Dermis blood vessel endothelial cell (primary cell): ENCODE measurements at regions not wholly inside any gene's neighbourhood (a gene's known extent, or its start where the extent isn't known, plus 50 kb on each side); places are given as distances from the start of the nearest gene placed in this dataset.

Experiments used
- DNase-seq: peaks from one replicate; pipeline ENCODE4 v3.0.0; 2010

GRCh38 chr1:109826446-109826845, 62.7 kb upstream of the EPS8L3 start:
- no peak for DNase-seq

GRCh38 chr1:109824349-109825115, 60.8 kb upstream of the EPS8L3 start:
- no peak for DNase-seq

DNA sequence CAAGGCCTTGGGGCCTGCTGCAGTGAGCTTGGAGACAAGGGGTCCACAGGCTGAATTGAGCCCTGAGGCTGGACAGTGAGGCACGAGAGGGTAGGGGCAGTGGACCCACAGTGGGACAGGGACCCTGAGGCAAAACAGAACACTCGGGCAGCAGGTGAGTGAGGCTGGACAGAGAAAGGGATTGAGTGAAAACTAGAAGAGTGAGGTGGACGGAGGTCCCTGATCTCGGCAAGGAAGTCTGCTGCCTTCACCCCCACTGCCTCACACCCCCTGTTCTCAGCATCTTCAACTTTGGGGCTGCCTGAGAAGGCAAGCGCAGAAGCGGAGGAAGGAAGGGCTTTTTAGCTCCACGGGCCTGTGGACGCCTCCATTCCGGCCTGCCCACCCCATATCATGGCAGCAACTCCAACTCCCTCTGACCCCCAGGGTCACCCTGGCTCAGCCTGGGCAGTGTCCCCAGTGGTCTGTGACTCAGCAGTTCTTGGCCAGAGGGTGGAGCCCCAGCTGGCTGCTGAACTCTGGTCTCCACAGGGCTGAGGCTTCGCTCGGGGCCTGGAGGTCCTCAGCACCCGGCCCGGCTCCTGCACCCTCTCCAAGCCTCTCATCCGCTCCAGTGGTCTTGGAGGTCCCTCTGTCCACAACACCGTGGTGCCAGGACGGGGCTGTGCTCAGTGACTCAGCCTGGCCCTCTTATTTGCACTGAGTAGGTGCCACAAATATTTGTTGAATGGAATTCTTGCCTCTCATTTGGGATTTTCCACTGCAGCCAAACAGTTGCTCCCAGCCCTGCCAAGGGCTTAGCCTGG, 60.0 kb upstream of the EPS8L3 start:
- peak; percentile 22 for DNase-seq

- no peak for DNase-seq
Observed at GRCh38 chr1:109822749-109823542, 59.2 kb upstream of the EPS8L3 start.

DNA sequence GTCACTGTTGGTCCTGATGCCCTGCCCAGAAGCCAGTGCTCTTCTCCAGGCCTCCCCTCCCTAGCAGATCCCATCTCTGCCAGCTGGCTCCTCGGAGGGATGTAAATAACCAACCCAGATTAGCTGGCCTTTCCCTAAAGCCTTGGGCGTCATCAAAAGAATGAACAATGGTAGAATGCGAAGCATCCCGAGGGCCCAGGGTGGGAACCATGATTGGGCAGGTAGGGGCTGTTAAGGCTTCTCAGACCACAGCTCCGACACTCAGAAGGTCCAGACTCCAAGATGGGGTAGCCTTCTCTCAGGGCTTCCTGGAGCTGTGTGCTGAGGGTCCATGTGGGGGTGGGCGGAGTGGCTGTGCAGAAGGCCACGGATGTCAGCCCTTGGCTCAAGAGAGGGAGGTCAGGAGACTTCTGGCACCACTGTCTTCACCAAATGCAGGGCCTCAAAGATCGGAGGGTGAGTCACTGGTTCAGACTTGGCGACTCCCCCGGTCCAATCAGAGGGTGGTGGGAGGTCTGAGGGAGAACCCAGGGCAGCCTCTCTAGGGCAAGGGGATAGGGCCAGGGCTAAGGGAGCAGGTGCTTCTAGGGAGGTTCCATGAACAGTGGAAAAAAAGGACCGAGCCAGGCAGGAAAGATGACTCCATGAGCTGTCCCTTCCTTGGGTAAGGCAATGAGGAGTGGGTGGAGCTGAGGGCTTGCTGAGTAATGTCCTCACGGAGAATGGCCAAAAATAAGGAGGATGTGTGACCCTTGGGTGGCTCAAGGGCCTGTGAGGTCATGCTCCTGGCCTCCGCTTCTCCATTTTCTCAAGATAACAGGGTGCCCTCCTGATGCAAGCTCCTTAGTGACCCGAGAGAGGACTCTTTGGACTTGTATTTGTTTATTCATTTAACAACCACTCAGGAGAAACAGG, 58.4 kb upstream of the EPS8L3 start:
- peak; percentile 41 for DNase-seq

DNA sequence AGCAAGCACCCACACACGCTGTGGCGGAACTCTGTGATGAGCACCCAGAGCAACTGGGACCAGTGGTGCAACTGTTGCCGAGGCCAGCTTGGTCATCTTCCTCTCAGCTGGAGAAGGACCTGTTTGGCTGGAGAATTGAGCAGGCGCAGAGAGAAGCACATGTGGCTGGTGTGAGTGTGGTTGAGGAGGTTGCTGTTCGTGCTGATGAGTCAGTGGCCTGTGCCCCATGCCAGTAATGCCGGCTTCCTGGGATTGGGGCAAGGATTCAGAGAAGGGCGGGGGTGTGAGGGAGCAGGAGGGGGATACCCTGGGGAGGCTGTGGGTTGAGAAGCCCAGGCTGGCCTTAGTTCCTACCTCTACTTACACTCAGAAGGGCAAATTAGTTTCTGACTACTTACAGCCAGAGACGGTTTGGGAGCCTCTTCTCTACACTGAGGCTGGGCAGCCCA, 57.5 kb upstream of the EPS8L3 start:
- peak; percentile 73 for DNase-seq

DNA sequence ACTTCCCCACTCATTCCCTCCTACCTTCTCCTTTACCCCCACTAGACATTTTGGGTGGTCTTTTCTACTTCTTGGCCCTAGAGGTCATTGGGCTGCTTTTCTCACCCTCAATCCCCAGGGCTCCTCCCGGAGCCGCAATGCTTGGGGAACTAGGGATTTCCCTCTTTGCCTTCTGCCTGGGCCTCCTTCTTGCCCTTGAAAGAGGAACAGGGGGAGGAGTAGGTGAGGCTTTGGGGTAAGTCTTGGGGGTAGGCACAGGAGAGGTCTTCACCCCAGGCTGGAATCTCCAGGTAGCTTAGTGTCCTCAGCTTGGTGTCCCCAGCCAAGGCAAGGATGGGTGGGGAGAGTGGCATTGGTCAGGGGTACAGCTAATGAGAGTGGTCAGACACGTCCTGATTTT, 56.2 kb upstream of the EPS8L3 start:
- DNase-seq: no peak

DNA sequence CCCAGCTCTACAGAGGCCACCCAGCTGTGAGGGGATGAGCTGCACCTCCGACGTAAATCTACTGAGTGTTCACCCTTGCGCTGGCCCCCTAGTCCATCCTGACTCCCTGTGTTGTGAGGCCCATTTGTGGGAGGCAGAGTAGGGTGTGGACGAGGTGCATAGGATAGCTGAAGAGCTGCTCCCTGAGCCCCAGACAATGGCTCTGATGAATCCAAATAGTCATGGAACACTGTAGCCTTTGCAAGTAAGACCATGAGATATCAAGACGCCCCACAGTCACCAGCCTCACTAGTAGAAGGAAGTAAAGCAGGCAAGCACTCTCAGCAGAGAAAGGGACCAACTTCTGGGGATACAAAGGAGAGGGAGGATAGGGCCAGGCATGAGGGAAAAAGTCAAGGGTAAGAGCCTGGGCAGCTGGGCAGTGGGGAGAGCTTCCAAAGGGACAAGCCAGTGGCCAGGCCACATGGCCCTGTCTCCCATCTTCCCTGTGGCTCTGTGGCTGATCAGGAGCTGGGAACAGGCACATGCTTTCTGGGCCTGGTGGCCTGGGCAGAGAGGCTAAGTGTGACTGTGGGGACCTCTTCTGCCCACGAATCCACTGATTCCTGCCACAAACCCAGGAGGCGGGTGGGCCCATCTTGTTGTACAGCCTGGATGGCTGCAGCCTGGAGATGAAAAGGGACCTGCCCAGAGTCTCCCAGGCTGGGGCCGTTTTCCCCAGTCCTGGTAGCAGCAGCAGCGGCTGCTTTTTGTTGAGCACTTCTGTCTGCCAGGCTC, 55.5 kb upstream of the EPS8L3 start:
- DNase-seq: no peak

DNA sequence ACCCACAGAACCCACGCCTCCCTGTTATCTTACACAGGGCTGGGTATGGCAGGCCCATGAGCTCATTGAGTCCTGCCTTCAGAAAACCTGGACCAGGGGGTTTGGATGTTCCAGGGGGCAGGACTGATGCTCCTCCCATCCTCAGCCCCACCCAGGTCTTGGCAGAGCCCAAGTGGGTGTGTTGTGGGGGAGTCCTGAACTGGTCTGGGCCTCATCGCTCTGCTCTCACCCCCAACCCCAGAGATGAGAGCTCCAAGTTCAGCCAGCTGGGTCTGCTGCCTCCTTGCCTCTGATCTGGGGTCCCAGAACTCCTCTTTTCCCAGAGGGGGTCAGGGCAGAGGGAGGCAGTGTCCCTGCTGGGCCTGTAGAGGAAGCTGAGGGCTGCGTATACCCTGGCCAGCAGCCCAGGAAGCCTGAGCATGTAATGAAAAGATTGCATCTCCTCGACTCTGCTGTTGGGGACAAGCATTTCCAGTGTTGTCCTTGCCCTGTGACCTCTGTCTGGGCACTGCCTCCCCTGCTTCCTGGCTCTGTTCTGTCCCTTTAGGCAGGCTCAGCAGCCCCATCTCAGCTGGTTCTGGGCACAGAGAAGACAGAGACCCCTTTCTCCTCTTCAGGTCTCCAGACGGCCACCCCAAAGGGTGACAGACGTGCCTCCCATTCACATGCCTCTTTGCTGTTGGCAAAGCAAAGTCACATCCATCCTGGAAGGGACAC, 54.7 kb upstream of the EPS8L3 start:
- DNase-seq: no peak

DNA sequence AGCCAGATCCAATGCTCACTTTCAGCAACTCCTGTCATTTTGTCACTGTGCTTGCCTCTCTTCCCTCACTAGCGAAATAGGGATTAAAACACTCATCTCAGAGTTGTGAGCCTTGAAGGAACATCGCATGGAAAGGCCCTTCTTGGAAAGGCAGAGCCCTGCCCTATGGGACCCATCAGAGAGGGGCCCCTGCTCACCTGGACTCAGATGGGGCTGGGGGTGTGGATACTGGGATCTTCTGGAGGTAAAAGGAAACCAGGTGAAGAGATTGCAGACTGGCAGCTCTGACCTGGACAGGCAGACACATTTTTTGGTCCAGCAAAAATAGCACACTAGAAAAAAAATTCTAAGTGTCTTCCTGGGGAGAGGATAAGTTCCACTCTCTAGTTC, 54.2 kb upstream of the EPS8L3 start:
- no peak for DNase-seq

- no peak for DNase-seq
Observed at GRCh38 chr1:109816975-109817535, 53.3 kb upstream of the EPS8L3 start.

- no peak for DNase-seq
Observed at GRCh38 chr1:109816175-109816811, 52.6 kb upstream of the EPS8L3 start.

GRCh38 chr1:109815809-109816174, 52.1 kb upstream of the EPS8L3 start:
- DNase-seq: no peak

- DNase-seq: no peak
Observed at GRCh38 chr1:109814993-109815786, 51.5 kb upstream of the EPS8L3 start.

DNA sequence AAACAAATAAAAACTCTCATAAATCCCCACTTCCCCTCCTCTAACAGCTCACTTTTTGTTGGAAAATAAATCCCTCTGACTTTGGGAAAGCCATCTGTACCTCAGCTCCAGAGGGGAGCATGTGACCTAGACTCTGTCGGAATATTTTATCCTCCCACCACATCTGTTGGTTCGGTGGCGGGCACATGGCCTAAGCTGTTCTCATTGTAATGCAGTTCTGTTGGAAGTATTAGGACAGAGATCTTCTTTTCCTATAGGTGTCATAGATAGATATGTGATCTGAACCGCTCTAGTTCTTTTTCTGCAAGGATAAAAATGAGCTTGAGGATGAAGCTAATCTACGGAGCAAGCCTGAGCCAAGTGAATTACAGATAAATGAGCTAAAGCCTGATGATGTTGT, 50.5 kb upstream of the EPS8L3 start:
- no peak for DNase-seq
